GM23338 (cell line): ENCODE measurements at regions not wholly inside any gene's neighbourhood (a gene's known extent, or its start where the extent isn't known, plus 50 kb on each side); places are given as distances from the start of the nearest gene placed in this dataset.

Experiments
- ATAC-seq: fragments of 200-7000 bp; cut with Tn5 transposase; 3 replicates; pipeline ENCODE4 v1.9.1; 2020
- DNase-seq: peaks from one replicate; pipeline ENCODE4 v3.0.0-alpha.2; 2015; ENCODE audit warnings: low spot score
- H2AFZ ChIP-seq: fragments of 200-600 bp; sonication (generic); 2 replicates; pipeline ENCODE4 v1.8.0; 2016; ENCODE audit warnings: antibody characterized with exemption, mild to moderate bottlenecking, moderate library complexity
- H3F3A ChIP-seq: fragments of 200-600 bp; sonication (generic); replicated peaks from 2 replicates; pipeline ENCODE4 v1.8.0; 2017; ENCODE audit warnings: antibody characterized with exemption, mixed run types, low read depth
- H3K27ac ChIP-seq: fragments of 200-600 bp; sonication (generic); 2 replicates; pipeline ENCODE4 v1.6.1; 2016; ENCODE audit warnings: low read depth
- H3K27me3 ChIP-seq: fragments of 200-600 bp; sonication (generic); 2 replicates; pipeline ENCODE4 v1.8.0; 2016; ENCODE audit warnings: mild to moderate bottlenecking, mixed run types, moderate library complexity; ENCODE audit not compliant: insufficient read depth
- H3K36me3 ChIP-seq: fragments of 200-600 bp; sonication (generic); 2 replicates; pipeline ENCODE4 v1.8.0; 2016; ENCODE audit warnings: mild to moderate bottlenecking; ENCODE audit not compliant: insufficient read depth
- H3K4me1 ChIP-seq: fragments of 200-600 bp; sonication (generic); 2 replicates; pipeline ENCODE4 v1.8.0; 2016; ENCODE audit warnings: mild to moderate bottlenecking, moderate library complexity; ENCODE audit not compliant: insufficient read depth
- H3K4me2 ChIP-seq: fragments of 200-600 bp; sonication (generic); 2 replicates; pipeline ENCODE4 v1.7.1; 2017; ENCODE audit warnings: mixed run types
- H3K4me3 ChIP-seq: fragments of 200-600 bp; sonication (generic); 2 replicates; pipeline ENCODE4 v1.6.1; 2016; ENCODE audit warnings: mixed run types
- H3K79me2 ChIP-seq: fragments of 200-600 bp; sonication (generic); replicated peaks from 2 replicates; pipeline ENCODE4 v1.8.0; 2017; ENCODE audit warnings: mild to moderate bottlenecking; ENCODE audit not compliant: insufficient read depth
- H3K9me2 ChIP-seq: fragments of 200-600 bp; sonication (generic); 2 replicates; pipeline ENCODE4 v1.8.0; 2017; ENCODE audit not compliant: insufficient read depth
- H4K20me1 ChIP-seq: fragments of 200-600 bp; sonication (generic); replicated peaks from 2 replicates; pipeline ENCODE4 v1.8.0; 2017; ENCODE audit warnings: mild to moderate bottlenecking; ENCODE audit not compliant: insufficient read depth
- H3K27ac Mint-ChIP-seq: 2 replicates; pipeline ENCODE4 v1.8.0; 2020; ENCODE audit warnings: inconsistent platforms, mild to moderate bottlenecking, moderate library complexity, mixed read lengths
- H3K27me3 Mint-ChIP-seq: 3 replicates; pipeline ENCODE4 v1.8.0; 2022; ENCODE audit warnings: low read depth, mild to moderate bottlenecking, moderate library complexity, mixed read lengths, inconsistent platforms; ENCODE audit not compliant: insufficient read depth, poor library complexity
- H3K36me3 Mint-ChIP-seq: 3 replicates; pipeline ENCODE4 v1.8.0; 2021; ENCODE audit warnings: low read depth, mild to moderate bottlenecking, inconsistent platforms, moderate library complexity, mixed read lengths
- H3K4me1 Mint-ChIP-seq: 3 replicates; pipeline ENCODE4 v1.8.0; 2020; ENCODE audit warnings: mild to moderate bottlenecking, inconsistent platforms, mixed read lengths
- H3K4me3 Mint-ChIP-seq: 3 replicates; pipeline ENCODE4 v1.8.0; 2021; ENCODE audit warnings: moderate library complexity, mild to moderate bottlenecking, inconsistent platforms, mixed read lengths
- H3K9me3 Mint-ChIP-seq: 3 replicates; pipeline ENCODE4 v1.8.0; 2020; ENCODE audit warnings: moderate library complexity, mild to moderate bottlenecking, inconsistent platforms, mixed read lengths
- CREB1 ChIP-seq: fragments of 250-450 bp; sonication (Bioruptor Pico); IDR thresholded peaks from 2 replicates; pipeline ENCODE4 v1.5.0; 2020; ENCODE audit warnings: low read depth, mild to moderate bottlenecking, moderate library complexity
- CTCF ChIP-seq, 2 experiments: fragments of 200-600 bp in 1 of 2; sonication (generic) in 1 of 2; conservative IDR thresholded peaks; 2 replicates each; pipeline versions ENCODE4 v1.5.1 to v1.6.1; 2016 to 2017; ENCODE audit warnings: antibody characterized with exemption in 2 of 2, low read depth in 2 of 2, mild to moderate bottlenecking in 2 of 2, moderate library complexity in 1 of 2
- ETS1 ChIP-seq: IDR thresholded peaks from 2 replicates; pipeline ENCODE4 v1.6.1; 2016; ENCODE audit warnings: antibody characterized with exemption
- EZH2 ChIP-seq: fragments of 200-600 bp; sonication (generic); IDR thresholded peaks from one replicate; pipeline ENCODE4 v1.8.0; 2017; ENCODE audit warnings: antibody characterized with exemption, mild to moderate bottlenecking, low read depth; ENCODE audit not compliant: unreplicated experiment
- NANOG ChIP-seq: IDR thresholded peaks from 2 replicates; pipeline ENCODE4 v1.6.1; 2016; ENCODE audit warnings: antibody characterized with exemption, borderline replicate concordance
- ZNF114 ChIP-seq: fragments of 250-450 bp; sonication (Bioruptor Pico); IDR thresholded peaks from 2 replicates; pipeline ENCODE4 v1.5.0; 2020; ENCODE audit warnings: mild to moderate bottlenecking, moderate library complexity
- ZNF331 ChIP-seq: fragments of 250-450 bp; sonication (Bioruptor Pico); IDR thresholded peaks from 2 replicates; pipeline ENCODE4 v1.5.0; 2020; ENCODE audit warnings: low read depth, mild to moderate bottlenecking, moderate library complexity
- ZNF462 ChIP-seq: fragments of 250-450 bp; sonication (Bioruptor Pico); IDR thresholded peaks from 2 replicates; pipeline ENCODE4 v1.5.0; 2020; ENCODE audit warnings: mild to moderate bottlenecking, moderate library complexity

- TF ChIP-seq ZNF462, result no peak
- no peak for TF ChIP-seq EZH2
- no peak for TF ChIP-seq NANOG
Measured at GRCh38 chr4:74659576-74660411, 134.5 kb downstream of the BTC start (continued).

GRCh38 chr4:74660866-74661265 lies 133.5 kb downstream of the BTC start:
- no peak overlapping the region for H3K4me3 Mint-ChIP-seq
- H3K36me3 Mint-ChIP-seq, result no peaks in the 10 kb centered on the region
- H3K27ac Mint-ChIP-seq, result no peak overlapping the region
- Histone ChIP-seq H3K27ac (no peak overlapping the region), H3K4me1 (peaks cover 23% of the 10 kb centered on the region), H4K20me1 (no peaks in the 10 kb centered on the region), H3K4me3 (no peak overlapping the region), H3F3A (no peaks in the 10 kb centered on the region), H2AFZ (no peak overlapping the region), H3K36me3 (no peaks in the 10 kb centered on the region), H3K4me2 (no peak overlapping the region), H3K9me2 (peaks cover 4% of the 10 kb centered on the region; the same call in 1 of the 2 replicates), H3K27me3 (no peaks in the 10 kb centered on the region), H3K79me2 (no peaks in the 10 kb centered on the region)
- ATAC-seq, result no peak
- no peaks in the 10 kb centered on the region for H3K27me3 Mint-ChIP-seq
- no peaks in the 10 kb centered on the region for H3K9me3 Mint-ChIP-seq
- no peak for TF ChIP-seq CREB1 (CRISPR knock-in tag)
- TF ChIP-seq ETS1, result no peak
- no peak for TF ChIP-seq ZNF331
- TF ChIP-seq ZNF114 (CRISPR knock-in tag), result no peak
- TF ChIP-seq CTCF (conservative IDR thresholded peaks at IDR 0.05; ENCODE audit: low read depth in 2 of 2), result no peak
- no peak for DNase-seq
- peaks cover 22% of the 10 kb centered on the region for H3K4me1 Mint-ChIP-seq
